ENCODE measurements at regions not wholly inside any gene's neighbourhood (a gene's known extent, or its start where the extent isn't known, plus 50 kb on each side); places are given as distances from the start of the nearest gene placed in this dataset.

DNA sequence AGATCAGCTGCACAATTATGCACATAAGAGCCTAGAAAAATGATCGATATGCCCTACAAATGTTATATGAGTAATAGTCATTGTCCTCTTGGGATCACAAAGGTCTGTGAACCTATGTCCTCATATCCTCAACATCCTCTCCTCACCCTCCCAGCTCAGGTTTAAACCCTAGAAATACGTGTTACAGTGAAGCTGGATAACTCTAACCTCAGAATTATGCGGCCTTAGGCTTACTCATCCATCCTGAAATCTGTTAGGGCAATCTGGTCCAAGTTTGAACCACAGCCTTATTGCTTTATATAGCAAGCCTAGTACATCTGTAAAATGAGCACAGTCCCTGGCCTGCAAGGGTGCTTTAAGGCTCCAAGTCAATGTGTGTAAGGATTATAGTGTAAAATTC lies 84.2 kb upstream of the FRMD4A start:
- H3K4me1 ChIP-seq (ENCODE audit: control extremely low read depth in 1 of 4, control insufficient read depth in 4 of 4, insufficient read depth in 4 of 4, low read length in 3 of 4): no peaks in the 10 kb centered on the region
- H3K27ac ChIP-seq (ENCODE audit: insufficient read depth in 1 of 2, low read depth in 1 of 2, low read length in 2 of 2, poor library complexity in 1 of 2, severe bottlenecking in 2 of 2): no peak overlapping the region
- CTCF ChIA-PET: no interaction called here
- H3K36me3 ChIP-seq (ENCODE audit: control insufficient read depth in 4 of 4, insufficient read depth in 4 of 4, low read length in 3 of 4): no peaks in the 10 kb centered on the region
- DNase-seq: no peak
- H3K9me3 ChIP-seq (ENCODE audit: control extremely low read depth in 1 of 5, control insufficient read depth in 4 of 5, insufficient read depth in 2 of 5, low read depth in 1 of 5, low read length in 4 of 5): no peaks in the 10 kb centered on the region
- H3K4me3 ChIP-seq (ENCODE audit: control insufficient read depth in 1 of 7, extremely low read depth in 1 of 7, insufficient read depth in 4 of 7, low read depth in 2 of 7, low read length in 6 of 7): no peak overlapping the region
- peaks cover 0 to 3% (median 0%) of the 10 kb centered on the region in 5 experiments for H3K27me3 ChIP-seq (replicated peaks in 2 of 5; ENCODE audit: control insufficient read depth in 4 of 5, insufficient read depth in 5 of 5, low read length in 4 of 5)
- POLR2A ChIA-PET: no interaction called here
- WGBS (ENCODE audit: insufficient coverage): 89% methylated on average over 2 of the region's 3 CpGs

DNA sequence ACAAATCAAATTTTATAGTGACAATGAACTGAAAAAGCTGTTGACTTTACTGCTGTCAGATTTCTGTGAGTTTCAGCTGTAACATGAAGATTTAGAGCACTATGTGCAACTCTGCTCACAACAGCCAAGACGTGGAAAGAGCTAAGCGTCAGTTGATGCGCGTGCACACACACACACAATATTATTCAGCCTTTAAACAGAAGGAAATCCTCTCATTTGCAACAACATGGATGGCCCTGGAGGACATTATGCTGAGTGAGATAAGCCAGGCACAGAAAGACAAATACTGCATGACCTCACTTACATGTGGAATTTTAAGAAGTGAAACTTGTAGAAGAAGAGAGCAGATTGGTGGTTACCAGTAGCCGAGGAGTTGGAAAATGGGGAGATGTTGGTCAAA lies 82.8 kb upstream of the FRMD4A start:
- Histone ChIP-seq H3K27me3 (replicated peaks in 2 of 5; ENCODE audit: control insufficient read depth in 4 of 5, insufficient read depth in 5 of 5, low read length in 4 of 5) (peaks cover 0 to 3% (median 0%) of the 10 kb centered on the region in 5 experiments), H3K9me3 (ENCODE audit: control extremely low read depth in 1 of 5, control insufficient read depth in 4 of 5, insufficient read depth in 2 of 5, low read depth in 1 of 5, low read length in 4 of 5) (no peaks in the 10 kb centered on the region), H3K4me3 (ENCODE audit: control insufficient read depth in 1 of 7, extremely low read depth in 1 of 7, insufficient read depth in 4 of 7, low read depth in 2 of 7, low read length in 6 of 7) (no peak overlapping the region), H3K36me3 (ENCODE audit: control insufficient read depth in 4 of 4, insufficient read depth in 4 of 4, low read length in 3 of 4) (no peaks in the 10 kb centered on the region), H3K4me1 (ENCODE audit: control extremely low read depth in 1 of 4, control insufficient read depth in 4 of 4, insufficient read depth in 4 of 4, low read length in 3 of 4) (no peaks in the 10 kb centered on the region), H3K27ac (ENCODE audit: insufficient read depth in 1 of 2, low read depth in 1 of 2, low read length in 2 of 2, poor library complexity in 1 of 2, severe bottlenecking in 2 of 2) (no peak overlapping the region)
- ChIA-PET CTCF (no interaction called here), POLR2A (no interaction called here)
- WGBS (ENCODE audit: insufficient coverage): 100% methylated on average over 1 of the region's 5 CpGs
- DNase-seq: no peak

DNA sequence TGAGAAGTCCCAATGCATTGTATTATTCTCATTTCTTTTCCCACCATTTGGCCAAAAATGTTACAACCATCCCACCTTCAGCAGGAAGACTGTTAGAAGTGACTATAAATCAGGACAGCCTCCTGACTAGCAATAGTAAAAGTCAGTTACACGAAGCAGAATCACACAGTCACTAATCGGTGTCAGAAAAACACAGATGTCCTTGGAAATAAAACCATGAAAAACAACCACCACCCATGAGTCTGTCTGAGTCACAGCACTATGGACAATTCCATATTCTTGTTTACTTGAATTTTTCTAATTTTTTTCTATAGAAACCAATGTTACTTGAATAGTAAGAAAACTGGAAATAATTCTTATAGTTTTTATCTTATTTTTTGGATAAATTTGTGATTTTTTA lies 81.9 kb upstream of the FRMD4A start:
- no peaks in the 10 kb centered on the region for H3K4me1 ChIP-seq (ENCODE audit: control extremely low read depth in 1 of 4, control insufficient read depth in 4 of 4, insufficient read depth in 4 of 4, low read length in 3 of 4)
- CTCF ChIA-PET: no interaction called here
- H3K36me3 ChIP-seq (ENCODE audit: control insufficient read depth in 4 of 4, insufficient read depth in 4 of 4, low read length in 3 of 4): no peaks in the 10 kb centered on the region
- H3K9me3 ChIP-seq (ENCODE audit: control extremely low read depth in 1 of 5, control insufficient read depth in 4 of 5, insufficient read depth in 2 of 5, low read depth in 1 of 5, low read length in 4 of 5): no peaks in the 10 kb centered on the region
- peaks cover 0 to 3% (median 0%) of the 10 kb centered on the region in 5 experiments for H3K27me3 ChIP-seq (replicated peaks in 2 of 5; ENCODE audit: control insufficient read depth in 4 of 5, insufficient read depth in 5 of 5, low read length in 4 of 5)
- no peak overlapping the region for H3K27ac ChIP-seq (ENCODE audit: insufficient read depth in 1 of 2, low read depth in 1 of 2, low read length in 2 of 2, poor library complexity in 1 of 2, severe bottlenecking in 2 of 2)
- no peak overlapping the region for H3K4me3 ChIP-seq (ENCODE audit: control insufficient read depth in 1 of 7, extremely low read depth in 1 of 7, insufficient read depth in 4 of 7, low read depth in 2 of 7, low read length in 6 of 7)
- no peak for DNase-seq
- POLR2A ChIA-PET: no interaction called here
- 67% methylated on average over 2 of the region's 2 CpGs for WGBS (ENCODE audit: insufficient coverage)

DNA sequence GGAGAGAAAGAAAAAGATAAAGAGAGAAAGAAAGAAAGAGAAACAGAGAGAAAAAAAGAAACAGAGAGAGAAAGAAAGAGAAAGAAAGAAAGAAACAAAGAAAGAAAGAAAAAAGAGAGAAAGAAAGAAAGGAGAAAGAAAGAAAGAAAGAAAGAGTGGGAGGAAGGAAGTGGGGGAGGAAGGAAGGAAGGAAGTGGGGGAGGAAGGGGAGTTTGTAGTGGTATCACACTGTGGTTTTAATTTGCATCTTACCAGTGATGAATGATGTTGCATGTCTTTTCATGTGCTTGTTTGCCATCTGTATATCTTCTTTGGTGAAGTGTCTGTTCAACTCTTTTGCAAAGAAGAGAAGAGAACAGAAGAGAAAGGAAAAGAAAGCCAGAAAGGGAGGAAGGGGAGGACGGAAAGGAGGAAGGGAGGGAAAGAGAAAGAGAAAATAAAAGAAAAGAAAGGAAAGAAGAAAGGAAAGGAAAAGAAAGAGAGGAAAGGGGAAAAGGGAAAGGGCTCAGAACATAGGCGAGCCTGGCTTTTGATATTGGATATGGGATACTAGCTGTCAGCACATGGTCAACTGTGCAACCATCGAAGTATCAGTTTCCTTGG lies 79.2 kb upstream of the FRMD4A start:
- Histone ChIP-seq H3K27ac (ENCODE audit: insufficient read depth in 1 of 2, low read depth in 1 of 2, low read length in 2 of 2, poor library complexity in 1 of 2, severe bottlenecking in 2 of 2) (no peak overlapping the region), H3K4me1 (ENCODE audit: control extremely low read depth in 1 of 4, control insufficient read depth in 4 of 4, insufficient read depth in 4 of 4, low read length in 3 of 4) (no peaks in the 10 kb centered on the region), H3K36me3 (ENCODE audit: control insufficient read depth in 4 of 4, insufficient read depth in 4 of 4, low read length in 3 of 4) (no peaks in the 10 kb centered on the region), H3K9me3 (ENCODE audit: control extremely low read depth in 1 of 5, control insufficient read depth in 4 of 5, insufficient read depth in 2 of 5, low read depth in 1 of 5, low read length in 4 of 5) (no peaks in the 10 kb centered on the region), H3K4me3 (ENCODE audit: control insufficient read depth in 1 of 7, extremely low read depth in 1 of 7, insufficient read depth in 4 of 7, low read depth in 2 of 7, low read length in 6 of 7) (no peak overlapping the region), H3K27me3 (replicated peaks in 2 of 5; ENCODE audit: control insufficient read depth in 4 of 5, insufficient read depth in 5 of 5, low read length in 4 of 5) (peaks cover 0 to 5% (median 2%) of the 10 kb centered on the region in 5 experiments)
- WGBS (ENCODE audit: insufficient coverage): 76% methylated on average over 3 of the region's 3 CpGs
- no peak for DNase-seq
- POLR2A ChIA-PET: no interaction called here
- CTCF ChIA-PET: no interaction called here

DNA sequence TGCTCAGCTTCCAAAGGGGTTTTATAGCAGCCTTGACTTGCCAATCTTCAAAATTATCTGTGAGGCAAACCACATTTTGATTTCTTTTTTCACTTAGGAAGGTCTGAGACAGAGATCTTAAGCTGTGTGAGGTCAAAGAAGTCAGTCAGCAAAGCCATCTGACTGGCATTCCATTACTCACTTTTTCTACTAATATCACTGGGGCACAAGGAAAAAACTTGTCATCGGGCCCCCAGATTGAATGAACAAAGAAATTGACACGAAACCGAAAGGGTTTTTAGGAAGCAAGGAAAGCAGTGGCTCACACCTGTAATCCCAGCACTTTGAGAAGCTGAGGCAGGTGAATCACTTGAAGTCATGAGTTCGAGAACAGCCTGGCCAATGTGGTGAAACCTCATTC lies 78.5 kb upstream of the FRMD4A start:
- POLR2A ChIA-PET: no interaction called here
- 97% methylated on average over 3 of the region's 4 CpGs for WGBS (ENCODE audit: insufficient coverage)
- Histone ChIP-seq H3K4me3 (ENCODE audit: control insufficient read depth in 1 of 7, extremely low read depth in 1 of 7, insufficient read depth in 4 of 7, low read depth in 2 of 7, low read length in 6 of 7) (no peak overlapping the region), H3K27ac (ENCODE audit: insufficient read depth in 1 of 2, low read depth in 1 of 2, low read length in 2 of 2, poor library complexity in 1 of 2, severe bottlenecking in 2 of 2) (no peak overlapping the region), H3K27me3 (replicated peaks in 2 of 5; ENCODE audit: control insufficient read depth in 4 of 5, insufficient read depth in 5 of 5, low read length in 4 of 5) (peaks cover 0 to 5% (median 3%) of the 10 kb centered on the region in 5 experiments), H3K9me3 (ENCODE audit: control extremely low read depth in 1 of 5, control insufficient read depth in 4 of 5, insufficient read depth in 2 of 5, low read depth in 1 of 5, low read length in 4 of 5) (no peaks in the 10 kb centered on the region), H3K36me3 (ENCODE audit: control insufficient read depth in 4 of 4, insufficient read depth in 4 of 4, low read length in 3 of 4) (no peaks in the 10 kb centered on the region), H3K4me1 (ENCODE audit: control extremely low read depth in 1 of 4, control insufficient read depth in 4 of 4, insufficient read depth in 4 of 4, low read length in 3 of 4) (no peaks in the 10 kb centered on the region)
- DNase-seq: no peak
- CTCF ChIA-PET: no interaction called here

DNA sequence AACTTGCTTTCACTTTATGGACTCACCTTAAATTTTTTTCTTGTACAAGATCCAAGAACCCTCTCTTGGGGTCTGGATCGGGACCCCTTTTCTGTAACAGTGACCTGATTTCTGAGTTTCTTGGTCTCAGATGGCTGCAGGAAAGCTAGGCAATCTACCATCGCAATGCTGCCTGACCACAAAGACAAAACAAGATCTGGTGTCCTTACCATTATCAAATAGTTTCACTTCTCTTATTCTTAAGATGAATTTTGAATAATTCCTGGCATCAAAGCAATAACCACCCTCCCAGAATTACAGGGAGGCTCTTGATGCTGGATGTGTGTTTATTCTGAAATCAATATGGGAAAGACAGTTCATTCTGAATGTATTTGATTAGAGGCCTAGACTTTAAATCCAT lies 77.4 kb upstream of the FRMD4A start:
- POLR2A ChIA-PET: no interaction called here
- WGBS (ENCODE audit: insufficient coverage): 93% methylated on average over 2 of the region's 2 CpGs
- Histone ChIP-seq H3K27ac (ENCODE audit: insufficient read depth in 1 of 2, low read depth in 1 of 2, low read length in 2 of 2, poor library complexity in 1 of 2, severe bottlenecking in 2 of 2) (no peak overlapping the region), H3K36me3 (ENCODE audit: control insufficient read depth in 4 of 4, insufficient read depth in 4 of 4, low read length in 3 of 4) (no peaks in the 10 kb centered on the region), H3K9me3 (ENCODE audit: control extremely low read depth in 1 of 5, control insufficient read depth in 4 of 5, insufficient read depth in 2 of 5, low read depth in 1 of 5, low read length in 4 of 5) (no peaks in the 10 kb centered on the region), H3K27me3 (replicated peaks in 2 of 5; ENCODE audit: control insufficient read depth in 4 of 5, insufficient read depth in 5 of 5, low read length in 4 of 5) (peaks cover 0 to 5% (median 3%) of the 10 kb centered on the region in 5 experiments), H3K4me1 (ENCODE audit: control extremely low read depth in 1 of 4, control insufficient read depth in 4 of 4, insufficient read depth in 4 of 4, low read length in 3 of 4) (no peaks in the 10 kb centered on the region), H3K4me3 (ENCODE audit: control insufficient read depth in 1 of 7, extremely low read depth in 1 of 7, insufficient read depth in 4 of 7, low read depth in 2 of 7, low read length in 6 of 7) (no peak overlapping the region)
- CTCF ChIA-PET: no interaction called here
- no peak for DNase-seq

DNA sequence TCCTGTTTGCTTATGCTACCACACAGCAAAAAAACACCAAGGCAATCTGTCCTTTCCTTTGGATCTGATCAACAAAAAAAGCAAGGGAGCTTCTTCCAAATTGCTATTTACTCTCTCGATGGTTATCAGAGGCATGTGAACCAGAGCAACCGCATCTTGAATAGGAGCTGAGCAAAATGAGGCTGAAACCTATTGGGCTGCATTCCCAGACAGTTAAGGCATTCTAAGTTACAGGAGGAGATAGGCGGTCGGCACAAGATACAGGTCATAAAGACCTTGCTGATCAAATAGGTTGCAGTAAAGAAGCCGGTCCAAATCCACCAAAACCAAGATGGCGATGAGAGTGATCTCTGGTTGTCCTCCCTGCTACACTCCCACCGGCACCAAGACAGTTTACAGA lies 76.8 kb upstream of the FRMD4A start:
- Histone ChIP-seq H3K4me1 (ENCODE audit: control extremely low read depth in 1 of 4, control insufficient read depth in 4 of 4, insufficient read depth in 4 of 4, low read length in 3 of 4) (no peaks in the 10 kb centered on the region), H3K27ac (ENCODE audit: insufficient read depth in 1 of 2, low read depth in 1 of 2, low read length in 2 of 2, poor library complexity in 1 of 2, severe bottlenecking in 2 of 2) (no peak overlapping the region), H3K9me3 (ENCODE audit: control extremely low read depth in 1 of 5, control insufficient read depth in 4 of 5, insufficient read depth in 2 of 5, low read depth in 1 of 5, low read length in 4 of 5) (no peaks in the 10 kb centered on the region), H3K36me3 (ENCODE audit: control insufficient read depth in 4 of 4, insufficient read depth in 4 of 4, low read length in 3 of 4) (no peaks in the 10 kb centered on the region), H3K4me3 (ENCODE audit: control insufficient read depth in 1 of 7, extremely low read depth in 1 of 7, insufficient read depth in 4 of 7, low read depth in 2 of 7, low read length in 6 of 7) (no peak overlapping the region), H3K27me3 (replicated peaks in 2 of 5; ENCODE audit: control insufficient read depth in 4 of 5, insufficient read depth in 5 of 5, low read length in 4 of 5) (peaks cover 0 to 5% (median 3%) of the 10 kb centered on the region in 5 experiments)
- no peak for DNase-seq
- POLR2A ChIA-PET: no interaction called here
- 93% methylated on average over 7 of the region's 7 CpGs for WGBS (ENCODE audit: insufficient coverage)
- CTCF ChIA-PET: no interaction called here
